Bronchial epithelial cell (primary cell): ENCODE measurements at regions not wholly inside any gene's neighbourhood (a gene's known extent, or its start where the extent isn't known, plus 50 kb on each side); places are given as distances from the start of the nearest gene placed in this dataset.
"Not testable (repeated sequence)": the region's sequence is repeated elsewhere in the genome, so short reads cannot be mapped to it uniquely, and the experiment has no call there.

Experiments
- DNase-seq: peaks from one replicate; pipeline ENCODE4 v3.0.0-alpha.2; 2010; ENCODE audit warnings: low read depth
- FAIRE-seq: peaks from 2 replicates; lab custom pipeline; 2011; peaks lifted over from hg19 to GRCh38; lab: Jason Lieb, UNC
- H3K27me3 ChIP-seq: 2 replicates; pipeline ENCODE4 v1.5.1; 2011; ENCODE audit warnings: low read length; ENCODE audit not compliant: control insufficient read depth, insufficient read depth
- H3K36me3 ChIP-seq: 2 replicates; pipeline ENCODE4 v1.5.1; 2011; ENCODE audit warnings: low read length; ENCODE audit not compliant: control insufficient read depth, insufficient read depth
- H3K4me3 ChIP-seq: 2 replicates; pipeline ENCODE4 v1.5.1; 2011; ENCODE audit warnings: mild to moderate bottlenecking, low read depth, low read length, control low read depth
- TF ChIP-seq, protein P1 (sequence below): IDR thresholded peaks from 2 replicates; pipeline ENCODE4 v1.5.1; 2011; ENCODE audit warnings: mild to moderate bottlenecking, moderate library complexity, low read length, control low read depth, inconsistent platforms; ENCODE audit not compliant: insufficient read depth, severe bottlenecking

DNA sequence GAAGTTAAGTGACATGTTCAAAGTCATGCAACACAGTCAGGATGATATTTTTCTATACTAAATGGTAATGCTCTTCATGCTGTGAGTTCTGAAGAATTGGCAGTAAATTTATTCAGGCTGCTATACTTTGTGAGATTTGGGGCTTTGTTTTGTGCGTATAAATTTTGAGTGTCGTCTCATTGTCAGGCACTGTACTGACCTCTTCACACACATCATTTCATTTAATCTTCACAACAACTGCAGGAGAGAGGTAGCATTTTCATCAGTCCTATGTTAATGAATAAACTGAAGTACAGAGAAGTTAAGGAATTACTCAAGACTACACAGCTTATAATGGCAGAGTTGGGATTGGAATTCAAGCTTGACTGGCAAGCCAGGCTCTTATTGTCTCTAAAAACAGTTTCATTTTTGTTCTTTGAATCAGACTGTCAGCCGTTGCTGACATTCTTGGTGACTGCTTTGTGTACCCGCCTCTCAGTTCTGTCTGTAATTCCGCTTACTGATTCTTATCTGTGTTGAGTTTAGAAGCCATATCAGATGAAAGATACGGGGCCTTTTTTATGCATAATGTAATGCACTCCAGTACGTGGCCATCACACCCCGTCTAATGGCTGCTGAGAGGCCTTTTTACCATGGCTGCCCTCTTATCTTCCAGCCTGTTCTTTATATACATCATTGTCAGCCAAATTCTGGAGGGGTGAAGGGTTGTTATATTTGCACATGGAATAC is 274.9 kb downstream of the UTRN start:
- DNase-seq (no peak), FAIRE-seq (no peak)
- H3K4me3 ChIP-seq, result no peak overlapping the region
- TF ChIP-seq, protein P1, sequence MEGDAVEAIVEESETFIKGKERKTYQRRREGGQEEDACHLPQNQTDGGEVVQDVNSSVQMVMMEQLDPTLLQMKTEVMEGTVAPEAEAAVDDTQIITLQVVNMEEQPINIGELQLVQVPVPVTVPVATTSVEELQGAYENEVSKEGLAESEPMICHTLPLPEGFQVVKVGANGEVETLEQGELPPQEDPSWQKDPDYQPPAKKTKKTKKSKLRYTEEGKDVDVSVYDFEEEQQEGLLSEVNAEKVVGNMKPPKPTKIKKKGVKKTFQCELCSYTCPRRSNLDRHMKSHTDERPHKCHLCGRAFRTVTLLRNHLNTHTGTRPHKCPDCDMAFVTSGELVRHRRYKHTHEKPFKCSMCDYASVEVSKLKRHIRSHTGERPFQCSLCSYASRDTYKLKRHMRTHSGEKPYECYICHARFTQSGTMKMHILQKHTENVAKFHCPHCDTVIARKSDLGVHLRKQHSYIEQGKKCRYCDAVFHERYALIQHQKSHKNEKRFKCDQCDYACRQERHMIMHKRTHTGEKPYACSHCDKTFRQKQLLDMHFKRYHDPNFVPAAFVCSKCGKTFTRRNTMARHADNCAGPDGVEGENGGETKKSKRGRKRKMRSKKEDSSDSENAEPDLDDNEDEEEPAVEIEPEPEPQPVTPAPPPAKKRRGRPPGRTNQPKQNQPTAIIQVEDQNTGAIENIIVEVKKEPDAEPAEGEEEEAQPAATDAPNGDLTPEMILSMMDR, result no peak
- peaks cover 1% of the 10 kb centered on the region for H3K36me3 ChIP-seq
- no peaks in the 10 kb centered on the region for H3K27me3 ChIP-seq

DNA sequence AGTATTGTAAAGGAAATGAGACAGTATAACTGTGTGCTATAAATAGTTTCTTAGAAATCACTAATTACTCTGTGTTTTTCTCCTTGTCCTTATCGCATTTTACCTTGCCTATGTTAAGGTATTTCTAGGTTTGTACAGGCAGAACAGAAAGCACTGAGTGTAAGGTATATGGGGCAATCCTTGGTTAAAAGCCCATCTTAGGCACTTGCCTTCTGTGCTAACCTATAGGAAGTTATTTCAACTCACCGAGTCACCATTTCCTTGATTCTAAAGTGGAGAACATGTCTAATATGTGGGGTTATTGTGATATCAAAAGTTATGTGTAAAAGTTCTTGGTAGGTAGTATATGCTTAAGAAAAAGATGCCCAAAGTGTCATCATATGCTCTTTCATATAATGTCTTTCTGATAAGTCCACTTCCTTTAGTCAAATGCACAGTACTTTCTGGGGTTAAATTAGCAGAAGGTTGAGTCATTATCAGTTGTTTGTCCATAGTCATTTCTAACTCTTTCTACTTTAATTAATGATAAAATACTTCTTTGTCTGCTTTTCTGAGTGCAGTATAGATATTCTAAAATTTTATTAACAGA is 276.4 kb downstream of the UTRN start:
- peaks cover 1% of the 10 kb centered on the region for H3K36me3 ChIP-seq
- no peak for FAIRE-seq
- H3K27me3 ChIP-seq, result no peaks in the 10 kb centered on the region
- no peak overlapping the region for H3K4me3 ChIP-seq
- no peak for DNase-seq
- TF ChIP-seq, protein P1, result no peak

DNA sequence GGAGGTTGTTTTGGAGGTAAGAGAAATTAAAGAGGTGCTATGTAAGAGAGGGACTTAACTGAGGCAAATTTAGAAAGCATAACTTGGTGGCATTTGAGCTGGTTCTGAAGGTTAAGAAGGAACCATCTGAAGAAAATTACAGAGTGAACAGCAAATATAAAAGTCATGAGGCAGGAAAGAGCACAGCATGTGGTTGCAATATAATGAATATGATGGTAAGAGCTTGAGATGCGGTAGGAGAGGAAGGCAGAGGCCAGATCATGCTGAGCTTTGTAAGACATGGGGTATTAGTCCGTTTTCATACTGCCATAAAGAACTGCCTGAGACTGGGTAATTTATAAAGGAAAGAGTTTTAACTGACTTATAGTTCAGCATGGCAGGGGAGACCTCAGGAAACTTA is 279.1 kb downstream of the UTRN start:
- TF ChIP-seq, protein P1, result no peak
- FAIRE-seq, result no peak
- DNase-seq, result no peak
- no peaks in the 10 kb centered on the region for H3K36me3 ChIP-seq
- H3K4me3 ChIP-seq, result no peak overlapping the region
- no peaks in the 10 kb centered on the region for H3K27me3 ChIP-seq

- TF ChIP-seq, protein P1, result no peak
- no peak overlapping the region for H3K4me3 ChIP-seq
- DNase-seq, result peak; percentile 22
- H3K36me3 ChIP-seq, result no peaks in the 10 kb centered on the region
- no peaks in the 10 kb centered on the region for H3K27me3 ChIP-seq
- no peak for FAIRE-seq
Observed at GRCh38 chr6:144566868-144567615, 281.9 kb downstream of the UTRN start.

DNA sequence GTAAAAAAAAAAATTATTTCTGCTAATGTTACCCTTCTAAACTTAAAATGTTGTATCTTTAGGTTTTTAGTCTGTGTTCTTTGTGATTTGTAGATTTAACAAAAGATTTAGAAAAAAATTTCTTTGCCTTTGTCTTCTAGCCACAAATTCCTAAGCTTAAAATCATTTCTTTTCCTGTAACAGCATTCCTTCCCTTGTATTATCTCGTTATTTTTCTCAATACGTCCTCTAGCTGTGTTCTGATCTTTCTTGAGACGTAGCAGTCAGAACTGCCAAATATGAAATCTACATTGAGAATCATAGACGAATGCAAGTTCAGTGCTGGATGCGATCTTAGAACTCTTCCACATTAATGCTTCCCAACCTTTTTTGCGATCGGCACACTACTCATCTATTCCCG is 283.1 kb downstream of the UTRN start:
- FAIRE-seq, result no peak
- no peaks in the 10 kb centered on the region for H3K36me3 ChIP-seq
- H3K4me3 ChIP-seq, result no peak overlapping the region
- TF ChIP-seq, protein P1, result no peak
- H3K27me3 ChIP-seq, result no peaks in the 10 kb centered on the region
- no peak for DNase-seq

GRCh38 chr6:144572541-144572940 is 287.4 kb downstream of the UTRN start:
- not testable (repeated sequence) for H3K27me3 ChIP-seq, H3K4me3 ChIP-seq, H3K36me3 ChIP-seq, DNase-seq, FAIRE-seq
